HG03103 (cell line): ENCODE measurements at regions not wholly inside any gene's neighbourhood (a gene's known extent, or its start where the extent isn't known, plus 50 kb on each side); places are given as distances from the start of the nearest gene placed in this dataset.
"Not testable (repeated sequence)": the region's sequence is repeated elsewhere in the genome, so short reads cannot be mapped to it uniquely, and the experiment has no call there.

ENCODE experiments used
- ATAC-seq: cut with Tn5 transposase; IDR thresholded peaks from one replicate; pipeline ENCODE4 v1.9.1; 2021; ENCODE audit warnings: low read depth; ENCODE audit not compliant: unreplicated experiment

- ATAC-seq, result no peak
These were observed 325.2 kb downstream of the CETN3 start for GRCh38 chr5:90084342-90084741.

GRCh38 chr5:90073026-90073570 is 336.5 kb downstream of the CETN3 start:
- not testable (repeated sequence) for ATAC-seq

- no peak for ATAC-seq
These were observed 337.9 kb downstream of the CETN3 start for GRCh38 chr5:90071656-90072055.

- no peak for ATAC-seq
These were observed 338.5 kb downstream of the CETN3 start for GRCh38 chr5:90071066-90071465.

GRCh38 chr5:90066920-90067319 is 342.6 kb downstream of the CETN3 start:
- ATAC-seq, result no peak

DNA sequence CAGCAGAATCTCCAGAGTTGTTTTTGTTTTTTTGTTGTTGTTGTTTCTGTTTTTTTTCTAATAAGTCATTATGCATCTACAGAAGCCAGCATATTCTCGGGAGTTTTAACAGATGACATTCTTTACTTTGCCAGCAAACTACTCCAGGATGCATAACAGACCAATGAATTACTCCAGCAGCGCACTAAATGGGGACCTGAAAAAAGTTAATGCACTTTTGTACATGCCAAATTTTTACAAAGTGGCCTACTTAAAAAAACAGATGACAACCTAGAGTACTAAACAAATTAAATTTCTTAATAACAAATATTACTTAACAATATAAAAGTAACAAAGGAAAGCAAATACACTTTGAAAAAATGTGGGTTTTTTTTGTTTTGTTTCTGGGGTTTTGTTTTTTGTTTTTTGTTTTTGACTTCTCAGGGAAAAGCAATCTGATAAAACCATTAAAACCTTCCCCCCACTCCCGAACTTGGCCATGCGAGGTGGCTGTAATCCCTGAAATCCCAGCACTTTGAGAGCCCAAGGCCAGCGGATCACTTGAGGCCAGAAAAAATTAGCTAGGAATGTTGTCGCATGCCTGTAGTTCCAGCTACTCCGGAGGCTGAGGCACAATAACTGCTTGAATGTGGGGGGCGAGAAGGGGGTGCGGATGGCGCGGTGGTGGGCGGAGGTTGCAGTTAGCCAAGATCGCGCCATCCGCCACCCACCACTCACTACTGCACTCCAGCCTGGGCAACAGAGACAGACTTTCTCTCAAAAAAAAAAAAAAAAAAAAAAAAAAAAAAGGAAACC is 352.4 kb downstream of the CETN3 start:
- no peak for ATAC-seq

DNA sequence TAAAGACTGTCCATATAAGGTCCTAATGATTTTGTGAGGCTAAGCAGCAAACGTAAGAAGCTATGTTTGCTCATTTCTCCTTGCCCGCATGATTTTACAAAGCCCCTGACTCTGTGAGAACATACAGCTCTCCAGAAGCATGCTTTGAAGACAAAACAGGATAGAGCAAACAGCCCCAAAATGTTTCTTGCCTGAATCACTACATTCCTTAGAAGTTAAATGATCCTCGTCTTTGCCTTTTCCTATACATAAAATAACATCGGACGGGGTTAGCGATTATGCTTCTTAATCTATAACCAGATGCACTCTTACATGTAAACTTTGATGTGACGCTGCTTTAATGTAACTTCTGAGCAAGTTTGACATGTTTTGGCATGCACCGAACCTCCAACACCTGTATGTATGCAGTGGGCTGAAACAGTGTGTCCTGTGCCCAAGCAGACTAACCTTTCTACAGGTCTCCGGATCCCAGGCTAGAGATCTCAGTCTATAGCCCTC is 353.7 kb downstream of the CETN3 start:
- no peak for ATAC-seq

GRCh38 chr5:90054612-90055011 is 354.9 kb downstream of the CETN3 start:
- ATAC-seq, result no peak

- ATAC-seq, result no peak
These were observed 357.8 kb downstream of the CETN3 start for GRCh38 chr5:90051756-90052155.

- ATAC-seq, result no peak
These were observed 359.5 kb downstream of the CETN3 start for GRCh38 chr5:90050103-90050502.

GRCh38 chr5:90047113-90047512 is 362.4 kb downstream of the CETN3 start:
- ATAC-seq, result no peak

DNA sequence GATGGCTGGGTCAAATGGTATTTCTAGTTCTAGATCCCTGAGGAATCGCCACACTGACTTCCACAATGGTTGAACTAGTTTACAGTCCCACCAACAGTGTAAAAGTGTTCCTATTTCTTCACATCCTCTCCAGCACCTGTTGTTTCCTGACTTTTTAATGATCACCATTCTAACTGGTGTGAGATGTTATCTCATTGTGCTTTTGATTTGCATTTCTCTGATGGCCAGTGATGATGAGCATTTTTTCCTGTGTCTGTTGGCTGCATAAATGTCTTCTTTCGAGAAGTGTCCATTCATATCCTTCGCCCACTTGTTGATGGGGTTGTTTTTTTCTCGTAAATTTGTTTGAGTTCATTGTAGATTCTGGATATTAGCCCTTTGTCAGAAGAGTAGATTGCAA is 369.5 kb downstream of the CETN3 start:
- not testable (repeated sequence) for ATAC-seq

GRCh38 chr5:90037646-90038045 is 371.9 kb downstream of the CETN3 start:
- no peak for ATAC-seq

- no peak for ATAC-seq
These were observed 386.9 kb downstream of the CETN3 start for GRCh38 chr5:90022711-90023053.

GRCh38 chr5:90022002-90022710 is 387.4 kb downstream of the CETN3 start:
- ATAC-seq, result no peak

DNA sequence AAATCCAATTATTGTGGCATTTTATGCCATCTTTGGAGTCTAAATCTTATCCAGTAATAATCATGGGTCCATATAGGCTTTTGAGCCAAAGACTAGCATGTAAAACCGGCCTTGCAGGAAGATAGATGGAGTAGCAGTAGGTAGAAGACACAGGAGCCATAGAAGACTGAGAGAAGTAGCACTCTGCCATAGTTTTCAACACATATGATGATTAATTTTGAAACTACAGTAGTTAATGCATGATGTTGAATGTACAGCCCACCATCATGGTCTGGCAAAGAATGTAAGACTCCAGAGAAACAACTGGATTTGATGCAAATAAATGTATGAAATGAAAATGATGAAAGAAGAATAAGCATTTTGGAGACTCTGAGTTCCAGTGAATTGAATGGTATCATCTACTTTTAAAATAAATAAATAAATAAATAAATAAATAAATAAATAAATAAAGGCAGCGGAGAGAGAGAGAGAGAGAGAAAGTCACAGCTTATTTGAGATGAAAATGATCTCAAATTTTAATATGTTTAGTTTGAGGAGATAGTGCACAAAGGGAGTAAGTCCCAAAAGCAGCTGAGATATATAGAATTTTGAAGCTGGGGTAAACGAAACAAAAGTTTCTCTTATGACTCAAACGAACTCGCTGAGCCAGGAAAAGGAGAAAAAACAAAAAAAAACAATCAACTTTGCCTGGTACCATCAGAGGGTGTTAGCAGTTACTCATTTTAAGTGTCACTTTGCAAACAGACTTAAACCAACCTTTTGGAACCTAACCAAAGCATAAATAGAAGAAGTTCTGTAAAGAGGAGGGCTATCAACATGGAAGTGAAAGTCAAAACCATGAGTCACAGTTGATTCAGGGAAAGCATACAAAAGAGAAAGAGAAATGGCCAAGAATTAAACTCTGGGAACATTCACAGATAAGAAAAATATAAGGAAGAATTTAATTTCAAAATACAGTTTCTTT is 388.7 kb downstream of the CETN3 start:
- ATAC-seq, result peak; percentile 92

DNA sequence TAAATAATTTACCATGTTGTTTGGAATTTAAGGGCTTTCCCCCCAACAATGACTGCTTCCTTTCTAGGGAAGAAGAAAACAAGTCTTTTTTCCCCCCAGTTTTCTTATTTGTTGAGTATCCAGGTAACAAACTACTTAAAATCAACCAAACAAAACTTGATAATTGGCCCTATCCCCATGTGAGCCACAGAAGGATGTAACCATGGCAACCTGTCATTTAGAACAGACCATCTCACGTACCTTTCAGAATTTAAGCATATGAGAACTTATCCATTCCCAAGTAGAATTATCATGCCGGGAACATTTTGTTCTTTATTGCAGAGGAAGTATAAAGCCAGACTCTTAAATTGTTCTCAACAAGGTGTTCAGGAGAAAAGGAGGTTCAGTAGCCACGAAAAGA is 392.3 kb downstream of the CETN3 start:
- ATAC-seq, result no peak

DNA sequence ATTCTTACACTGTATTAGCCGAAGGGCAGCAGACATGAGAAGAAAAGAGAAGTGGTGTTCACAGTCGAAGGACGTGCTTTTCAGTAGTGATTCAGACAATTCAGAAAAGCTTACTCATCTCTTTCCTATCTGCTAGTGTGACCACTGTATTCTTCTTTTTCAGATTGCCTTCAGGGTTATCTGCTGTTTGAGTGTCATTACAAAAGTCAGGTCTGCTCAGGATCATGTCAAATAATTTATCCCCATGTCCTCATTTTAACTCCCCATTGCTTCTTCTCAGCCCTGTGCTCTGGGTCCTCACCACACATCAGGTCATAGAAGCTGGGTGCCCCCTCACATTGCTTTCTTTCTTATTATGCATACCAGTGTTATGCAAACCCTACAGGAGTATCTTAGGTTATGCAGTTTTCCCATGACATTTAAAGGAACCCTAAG is 394.0 kb downstream of the CETN3 start:
- peak; percentile 88 for ATAC-seq

DNA sequence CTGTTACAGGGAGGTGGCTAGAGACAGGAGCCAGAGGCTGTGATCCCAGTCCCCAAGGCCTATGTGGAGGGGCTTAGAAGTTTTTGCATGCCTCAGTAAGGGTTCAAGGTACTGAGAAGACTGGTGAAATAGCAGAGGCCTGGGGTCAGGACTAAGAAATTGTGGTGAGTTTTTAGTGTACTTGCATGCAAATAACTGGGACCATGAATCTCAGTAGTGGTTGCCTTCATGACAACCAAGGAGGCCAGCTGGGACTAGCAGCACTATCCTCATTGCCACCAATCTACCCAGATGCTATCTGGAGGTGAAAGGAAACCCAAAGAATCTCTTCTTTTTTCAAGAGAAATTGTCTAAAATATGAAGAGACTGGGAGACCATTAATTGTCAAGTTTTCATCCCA is 395.1 kb downstream of the CETN3 start:
- ATAC-seq, result peak; percentile 74

DNA sequence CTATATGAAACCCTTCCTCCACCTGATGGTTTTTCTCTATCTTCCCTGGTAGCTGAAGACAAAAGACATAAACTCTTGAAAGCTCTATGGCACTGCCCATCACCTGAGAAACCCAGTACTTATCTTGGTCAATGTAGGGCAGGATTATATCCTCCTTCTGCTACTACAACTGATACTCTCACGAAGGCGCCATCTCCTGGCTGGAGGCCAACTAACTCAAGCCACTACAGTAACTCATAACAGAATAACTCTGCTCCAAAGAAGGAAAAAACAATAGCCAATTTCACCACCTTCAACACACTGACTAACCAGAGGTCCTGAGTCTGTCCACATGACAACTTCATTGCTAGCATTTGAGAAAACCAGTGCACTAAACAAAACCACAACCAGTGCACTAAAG is 409.2 kb downstream of the CETN3 start:
- no peak for ATAC-seq
